Choroid plexus epithelial cell (primary cell): ENCODE measurements at regions not wholly inside any gene's neighbourhood (a gene's known extent, or its start where the extent isn't known, plus 50 kb on each side); places are given as distances from the start of the nearest gene placed in this dataset.

Source experiments
- DNase-seq: peaks from one replicate; pipeline ENCODE4 v3.0.0-alpha.2; 2010; ENCODE audit warnings: low read depth
- H3K4me3 ChIP-seq: 2 replicates; pipeline ENCODE4 v1.5.1; 2011; ENCODE audit warnings: low read depth, mild to moderate bottlenecking, control low read depth, low read length, moderate library complexity
- TF ChIP-seq, protein P1 (sequence below): conservative IDR thresholded peaks from 2 replicates; pipeline ENCODE4 v1.5.1; 2011; ENCODE audit warnings: low read depth, mild to moderate bottlenecking, control low read depth, inconsistent platforms, low read length, moderate library complexity

DNA sequence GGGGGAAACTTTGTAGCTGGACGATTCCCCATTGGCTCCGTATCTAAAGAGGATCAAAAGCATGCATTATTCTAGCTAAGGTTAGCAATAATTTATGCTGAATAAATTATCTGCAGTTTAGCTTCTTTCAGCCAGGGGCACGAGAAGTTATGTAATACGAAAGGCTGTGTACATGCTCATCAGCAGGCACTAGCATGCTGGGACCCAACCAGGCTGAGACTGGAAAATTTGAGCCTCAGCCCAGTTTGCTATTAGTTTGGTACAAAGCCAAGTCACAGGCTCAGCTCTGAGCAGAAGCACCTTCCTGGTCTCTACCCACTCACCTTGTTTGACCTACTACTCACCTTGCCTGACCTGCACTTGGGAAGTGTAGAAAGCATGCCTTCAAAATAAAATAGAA is 328.1 kb upstream of the ARID1B start:
- DNase-seq, result no peak
- H3K4me3 ChIP-seq, result no peak overlapping the region
- TF ChIP-seq, protein P1, sequence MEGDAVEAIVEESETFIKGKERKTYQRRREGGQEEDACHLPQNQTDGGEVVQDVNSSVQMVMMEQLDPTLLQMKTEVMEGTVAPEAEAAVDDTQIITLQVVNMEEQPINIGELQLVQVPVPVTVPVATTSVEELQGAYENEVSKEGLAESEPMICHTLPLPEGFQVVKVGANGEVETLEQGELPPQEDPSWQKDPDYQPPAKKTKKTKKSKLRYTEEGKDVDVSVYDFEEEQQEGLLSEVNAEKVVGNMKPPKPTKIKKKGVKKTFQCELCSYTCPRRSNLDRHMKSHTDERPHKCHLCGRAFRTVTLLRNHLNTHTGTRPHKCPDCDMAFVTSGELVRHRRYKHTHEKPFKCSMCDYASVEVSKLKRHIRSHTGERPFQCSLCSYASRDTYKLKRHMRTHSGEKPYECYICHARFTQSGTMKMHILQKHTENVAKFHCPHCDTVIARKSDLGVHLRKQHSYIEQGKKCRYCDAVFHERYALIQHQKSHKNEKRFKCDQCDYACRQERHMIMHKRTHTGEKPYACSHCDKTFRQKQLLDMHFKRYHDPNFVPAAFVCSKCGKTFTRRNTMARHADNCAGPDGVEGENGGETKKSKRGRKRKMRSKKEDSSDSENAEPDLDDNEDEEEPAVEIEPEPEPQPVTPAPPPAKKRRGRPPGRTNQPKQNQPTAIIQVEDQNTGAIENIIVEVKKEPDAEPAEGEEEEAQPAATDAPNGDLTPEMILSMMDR, result no peak

DNA sequence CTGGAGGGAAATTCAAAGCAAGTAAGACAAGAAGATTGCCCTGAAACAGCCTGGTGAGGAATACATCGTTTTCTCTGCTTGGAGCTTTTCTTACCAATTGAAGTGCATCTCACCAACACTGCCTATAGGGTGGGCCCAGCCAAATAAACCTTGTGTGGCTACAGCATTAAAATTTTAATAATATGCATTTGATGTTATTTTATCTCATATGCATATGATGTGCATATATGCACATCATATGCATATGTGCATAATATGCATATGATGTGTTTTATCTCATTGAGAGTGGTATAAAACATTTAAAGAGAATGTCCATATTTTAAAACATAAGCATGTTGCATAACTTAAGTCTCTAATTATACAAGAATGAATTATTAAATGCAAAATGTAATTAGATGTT is 328.6 kb upstream of the ARID1B start:
- no peak overlapping the region for H3K4me3 ChIP-seq
- DNase-seq, result no peak
- TF ChIP-seq, protein P1, result no peak

DNA sequence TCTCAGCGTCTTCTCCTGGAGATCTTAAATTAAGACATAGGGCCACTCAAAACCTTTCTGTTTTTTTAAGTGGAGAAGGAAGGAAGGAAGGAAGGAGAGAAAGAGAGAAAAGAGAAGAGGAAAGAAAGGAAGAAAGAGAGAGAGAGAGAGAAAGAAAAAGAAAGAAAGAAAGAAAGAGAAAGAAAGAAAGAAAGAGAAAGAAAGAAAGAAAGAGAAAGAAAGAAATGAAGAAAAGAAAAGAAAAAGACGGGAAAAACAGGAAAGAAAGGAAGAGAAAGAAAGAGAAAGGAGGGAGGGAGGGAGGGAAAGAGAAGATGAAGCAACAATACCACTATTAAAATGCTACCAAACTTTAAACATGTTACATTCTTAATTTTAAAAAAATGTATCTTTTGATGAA is 336.5 kb upstream of the ARID1B start:
- no peak for DNase-seq
- TF ChIP-seq, protein P1, result no peak
- H3K4me3 ChIP-seq, result no peak overlapping the region

DNA sequence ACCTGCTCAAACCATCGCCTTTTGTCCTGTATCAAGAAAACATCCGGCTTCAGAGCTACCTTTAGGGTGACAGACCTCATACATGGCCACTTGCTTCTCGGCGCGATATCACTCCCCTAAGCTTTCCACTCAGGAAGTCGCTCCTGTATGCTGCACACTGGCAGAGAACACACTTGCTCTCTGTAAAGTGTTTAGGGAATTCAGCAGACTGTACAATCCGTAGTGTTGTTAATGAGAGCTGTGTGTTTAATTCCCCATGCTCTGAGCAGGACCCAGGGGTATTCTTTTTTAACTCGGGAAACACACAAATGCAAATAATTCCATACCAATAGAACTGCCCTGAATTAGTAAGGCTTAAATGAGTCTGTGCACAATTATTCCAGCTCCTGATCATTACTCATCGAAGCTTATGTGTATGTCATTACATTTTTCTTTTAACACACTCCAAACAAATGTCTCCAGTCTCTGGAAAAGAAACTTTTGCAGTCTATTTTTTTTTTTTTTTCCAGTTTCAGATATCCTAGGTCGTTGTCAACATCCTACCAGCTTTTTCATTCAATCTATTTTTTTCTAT is 338.7 kb upstream of the ARID1B start:
- no peak overlapping the region for H3K4me3 ChIP-seq
- no peak for DNase-seq
- TF ChIP-seq, protein P1, result no peak

DNA sequence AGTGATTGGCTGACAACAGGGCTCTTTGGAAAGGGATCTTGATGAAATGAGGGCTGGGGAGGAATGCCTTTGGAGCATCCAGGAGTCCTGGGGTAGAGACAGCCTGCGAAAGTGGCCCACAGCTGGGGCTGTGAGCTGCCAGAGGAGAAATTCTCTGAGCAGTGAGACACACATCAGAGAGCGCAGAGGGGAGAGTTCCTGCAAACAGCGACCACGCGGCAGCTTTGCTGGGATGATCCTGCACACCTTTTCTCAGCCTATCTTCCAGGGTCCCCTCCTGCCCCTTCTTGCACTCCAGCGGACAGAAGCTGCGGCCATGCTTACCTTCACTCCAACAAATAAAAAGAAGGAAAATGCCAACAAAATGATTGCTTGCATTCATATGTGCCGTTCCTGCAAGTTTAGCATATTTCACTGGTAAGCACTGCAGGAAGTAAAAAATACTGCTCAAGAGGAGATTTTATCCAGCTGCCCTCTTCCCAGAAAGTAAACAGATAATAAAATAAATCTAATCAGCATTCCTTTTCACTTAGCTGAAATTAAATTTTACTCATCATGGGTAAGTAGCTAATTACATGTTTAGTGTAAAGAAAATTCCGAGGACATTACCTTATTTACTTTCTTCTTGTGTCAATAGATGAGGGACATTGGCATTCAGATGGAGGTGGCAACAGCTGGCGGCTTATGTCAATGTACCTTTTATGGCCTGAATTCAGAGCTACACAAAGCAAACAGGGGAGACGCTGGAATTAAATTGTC is 339.9 kb upstream of the ARID1B start:
- no peak for DNase-seq
- no peak overlapping the region for H3K4me3 ChIP-seq
- TF ChIP-seq, protein P1, result no peak

DNA sequence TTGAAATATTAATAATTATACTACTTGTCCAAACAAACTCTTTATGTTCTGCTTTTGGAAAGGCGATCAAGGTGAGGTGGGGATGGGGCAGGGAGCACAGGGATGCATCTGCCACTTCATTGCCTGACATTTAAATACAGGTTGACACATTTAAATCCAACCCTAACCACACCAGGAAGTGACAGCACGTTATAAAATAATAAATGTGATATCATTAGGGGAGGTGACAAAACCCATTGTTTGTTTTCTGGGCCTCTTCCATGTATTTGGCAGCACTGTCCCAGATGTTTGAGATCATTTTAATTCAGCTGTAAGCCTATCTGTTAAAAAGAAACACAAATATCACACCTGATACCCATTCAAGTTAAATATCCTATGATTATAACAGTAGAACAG is 342.4 kb upstream of the ARID1B start:
- DNase-seq, result no peak
- no peak overlapping the region for H3K4me3 ChIP-seq
- TF ChIP-seq, protein P1, result no peak

DNA sequence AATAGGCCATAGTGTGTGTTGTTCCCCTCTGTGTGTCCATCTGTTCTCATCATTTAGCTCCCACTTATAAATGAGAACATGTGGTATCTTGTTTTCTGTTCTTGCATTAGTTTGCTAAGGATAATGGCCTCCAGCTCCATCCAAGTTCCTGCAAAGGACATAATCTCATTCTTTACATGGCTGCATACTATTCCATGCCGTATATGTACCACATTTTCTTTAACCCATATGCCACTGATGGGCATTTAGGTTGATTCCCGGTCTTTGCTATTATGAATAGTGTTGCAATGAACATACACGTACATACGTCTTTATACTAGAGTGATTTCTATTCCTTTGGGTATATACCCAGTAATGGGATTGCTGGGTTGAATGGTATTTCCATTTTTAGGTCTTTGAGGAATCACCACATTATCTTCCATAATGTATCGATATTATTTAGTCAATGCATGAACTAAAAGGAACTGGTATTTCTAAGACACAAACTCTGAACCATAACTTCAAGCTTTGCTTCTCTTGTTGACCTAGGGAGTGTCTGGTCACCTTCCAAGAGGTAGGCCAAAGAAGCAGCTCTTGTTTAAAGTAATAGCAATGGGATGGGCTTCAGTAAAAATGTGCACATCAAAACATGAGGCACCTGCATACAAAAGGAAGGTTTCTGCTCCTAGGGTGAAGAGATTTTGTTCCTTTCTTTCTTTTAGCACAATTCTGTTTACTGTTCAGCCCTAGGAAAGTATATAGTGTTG is 343.0 kb upstream of the ARID1B start:
- TF ChIP-seq, protein P1, result no peak
- no peak for DNase-seq
- no peak overlapping the region for H3K4me3 ChIP-seq
